Activated effector memory CD4-positive, alpha-beta T cell treated with Interleukin-2 at 50 U/mL for 16 hours (primary cell): ENCODE measurements at regions not wholly inside any gene's neighbourhood (a gene's known extent, or its start where the extent isn't known, plus 50 kb on each side); places are given as distances from the start of the nearest gene placed in this dataset.

Experiments
- DNase-seq: peaks from one replicate; pipeline ENCODE4 v3.0.0-alpha.2; 2020

DNA sequence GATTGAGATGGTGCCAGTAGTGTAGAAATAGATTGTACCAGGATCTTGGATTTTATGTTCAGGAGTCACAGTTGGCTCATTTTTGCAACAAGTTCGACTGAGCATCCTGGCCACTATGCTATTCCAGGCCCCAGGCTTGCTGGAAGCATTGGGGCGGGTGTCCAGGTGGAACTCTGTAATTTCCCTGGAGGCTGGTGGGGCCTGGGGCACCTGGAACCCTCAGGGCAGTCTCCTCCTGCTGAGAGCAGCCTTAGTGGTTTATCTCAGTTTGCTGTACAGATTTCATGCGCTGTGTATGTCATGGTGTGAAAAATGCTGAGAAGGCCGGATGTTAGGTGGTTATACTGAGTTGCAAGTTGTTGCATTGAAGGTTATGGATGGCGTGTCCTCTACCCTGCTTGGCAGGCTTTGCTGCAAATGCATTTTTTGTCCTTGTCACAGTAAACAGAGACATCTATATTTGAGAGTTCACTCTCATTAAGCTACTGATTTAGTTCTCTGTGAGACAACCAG is 135.1 kb upstream of the MYLIP start:
- DNase-seq, result no peak

DNA sequence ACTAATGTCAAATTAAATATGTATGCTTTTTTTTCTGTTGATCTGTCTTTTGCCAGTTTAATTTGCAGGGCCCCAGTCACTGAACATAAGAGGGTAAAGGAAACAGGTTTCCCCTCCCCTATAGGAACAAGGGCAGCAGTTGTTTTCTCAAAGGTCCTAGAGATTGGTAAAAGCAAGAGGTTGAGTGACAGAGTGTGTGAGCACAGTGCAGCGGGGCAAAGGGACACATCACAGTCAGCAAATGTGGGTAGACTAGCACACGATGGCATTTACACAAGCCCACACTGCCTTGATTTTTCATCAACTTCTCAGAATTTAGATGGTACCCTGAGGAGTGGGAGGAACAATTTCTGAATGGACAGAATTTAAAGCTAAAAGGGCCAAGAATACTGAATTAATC is 138.7 kb upstream of the MYLIP start:
- DNase-seq, result no peak

GRCh38 chr6:15989397-15989796 is 139.5 kb upstream of the MYLIP start:
- no peak for DNase-seq

DNA sequence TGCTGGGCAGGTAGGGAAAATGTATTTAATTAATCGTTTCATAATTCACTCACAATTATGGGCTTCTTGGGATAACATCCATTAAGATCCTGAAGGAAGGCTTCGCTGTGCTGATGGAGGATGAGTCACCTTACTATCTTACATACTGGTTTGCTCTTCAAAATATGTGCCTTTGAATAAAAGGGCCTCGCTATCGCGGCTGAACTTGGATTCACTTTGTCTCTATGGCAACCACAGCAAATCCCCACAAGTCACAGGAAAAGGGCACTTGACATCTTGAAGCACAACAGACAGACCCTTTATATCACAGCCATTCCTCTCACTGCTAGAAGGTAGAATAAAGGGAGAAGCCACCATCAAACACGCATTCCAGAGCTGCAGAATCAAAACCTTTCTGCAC is 141.3 kb upstream of the MYLIP start:
- DNase-seq, result no peak

- no peak for DNase-seq
These were observed 142.8 kb upstream of the MYLIP start for GRCh38 chr6:15986027-15986629.

DNA sequence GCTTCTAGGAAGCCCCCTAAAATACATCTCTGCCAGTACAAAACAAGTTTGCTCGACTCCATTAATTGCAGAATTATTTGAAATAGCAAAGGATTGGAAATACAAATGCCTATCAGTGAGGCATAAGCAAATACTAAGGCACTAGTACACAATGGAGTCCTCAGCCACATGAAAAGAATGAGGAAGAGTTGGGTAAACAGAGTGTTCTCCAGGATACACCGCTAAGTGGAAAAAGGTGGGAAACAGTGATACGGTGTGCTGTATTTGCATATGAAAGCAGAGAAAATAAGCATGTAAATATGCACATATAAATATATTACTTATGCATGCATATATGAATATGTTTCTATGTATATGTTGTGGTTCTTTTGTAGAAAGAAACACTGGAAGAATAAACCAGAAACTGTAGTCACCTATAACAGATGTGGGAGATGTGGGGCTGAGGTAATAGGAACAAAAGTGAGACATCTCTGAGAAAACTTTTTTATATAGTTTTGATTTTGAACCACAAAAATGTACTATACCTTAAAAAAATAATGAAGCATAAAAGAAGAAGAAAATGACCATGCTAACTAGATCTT is 143.4 kb upstream of the MYLIP start:
- no peak for DNase-seq

GRCh38 chr6:15981956-15982355 is 146.9 kb upstream of the MYLIP start:
- no peak for DNase-seq

- DNase-seq, result no peak
These were observed 148.1 kb upstream of the MYLIP start for GRCh38 chr6:15980801-15981200.

DNA sequence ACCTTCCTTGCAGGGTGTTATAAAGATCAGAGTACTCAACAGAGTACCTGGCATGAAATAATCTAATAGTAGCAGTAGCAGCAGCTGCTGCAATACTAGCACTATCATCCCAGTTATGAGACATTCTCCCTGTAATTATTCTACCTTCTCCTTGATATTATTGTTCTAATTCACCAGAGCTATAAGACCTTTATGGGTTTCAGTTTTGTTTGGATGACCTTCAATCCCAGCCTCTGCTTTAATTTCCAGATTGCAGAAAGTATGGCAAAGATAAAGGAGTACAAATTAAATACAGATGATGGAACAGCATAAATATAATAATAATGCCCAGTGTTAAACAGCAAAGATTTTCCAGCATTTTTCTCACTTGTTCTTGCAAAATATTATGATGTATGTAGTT is 150.5 kb upstream of the MYLIP start:
- DNase-seq, result no peak

DNA sequence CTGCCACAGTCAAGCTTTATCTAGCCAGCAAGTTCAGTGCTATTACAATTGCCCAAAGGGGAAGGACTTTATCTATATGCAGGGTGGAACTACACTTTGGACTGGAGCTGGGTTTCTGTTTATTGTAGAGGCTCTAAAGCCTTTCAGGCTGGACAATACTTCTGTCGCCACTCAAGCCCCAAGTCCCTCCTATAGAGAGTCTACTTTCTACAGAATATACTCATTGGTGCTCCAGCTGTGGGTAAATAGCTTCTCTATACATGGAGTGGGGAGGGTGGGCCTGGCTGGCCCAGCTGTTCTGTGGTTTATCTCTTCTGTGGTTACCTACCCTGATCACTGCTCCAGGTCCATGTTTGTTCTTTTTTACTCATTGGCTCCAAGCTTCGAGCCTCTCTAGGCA is 151.8 kb upstream of the MYLIP start:
- no peak for DNase-seq

- DNase-seq, result no peak
These were observed 154.1 kb upstream of the MYLIP start for GRCh38 chr6:15974817-15975216.

- no peak for DNase-seq
These were observed 158.4 kb upstream of the MYLIP start for GRCh38 chr6:15970517-15970916.

DNA sequence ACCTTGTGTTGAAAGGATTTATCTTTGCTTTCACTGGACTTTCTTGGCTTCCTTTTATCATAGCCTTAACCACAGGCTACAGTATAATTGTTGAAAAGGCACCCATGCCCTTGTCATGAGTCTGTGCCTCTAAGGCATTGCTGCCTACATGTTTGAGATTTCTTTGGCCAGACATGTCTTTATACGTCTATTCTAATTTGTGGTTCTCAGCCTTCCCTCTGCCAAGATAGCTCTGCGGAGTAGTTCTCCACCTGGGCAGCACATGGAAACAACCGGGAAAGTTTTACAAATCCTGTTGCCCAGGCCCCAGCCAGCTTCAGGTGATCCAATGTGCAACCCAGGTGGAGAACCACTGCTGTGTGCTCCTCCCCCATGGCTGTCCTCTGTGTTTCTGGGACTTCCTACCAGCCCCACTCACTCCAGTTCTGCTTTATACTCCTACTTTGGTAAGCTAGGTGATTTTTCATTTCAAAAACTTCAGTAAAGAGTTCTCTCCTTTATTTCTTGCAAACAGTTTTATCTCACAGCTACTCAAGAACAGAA is 159.6 kb upstream of the MYLIP start:
- DNase-seq, result no peak

DNA sequence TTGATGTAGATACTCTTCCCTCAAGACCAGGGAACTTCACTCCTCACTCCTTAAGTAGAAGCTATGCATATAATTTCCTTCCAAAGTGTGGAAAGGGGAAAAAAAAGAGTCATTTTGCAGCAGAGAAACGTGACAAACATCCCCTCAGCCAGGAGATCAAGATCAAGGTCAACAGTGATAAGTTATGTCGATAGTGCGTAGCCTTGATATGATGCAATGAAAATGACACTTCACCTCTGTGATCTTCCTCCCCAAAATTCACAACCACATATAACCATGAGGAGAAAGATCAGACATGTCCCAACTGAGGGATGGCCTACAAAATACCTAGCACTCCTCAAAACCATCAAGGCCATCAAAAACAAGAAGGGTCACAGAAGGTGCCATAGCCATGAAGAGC is 160.4 kb upstream of the MYLIP start:
- DNase-seq, result no peak

- DNase-seq, result no peak
These were observed 162.8 kb upstream of the MYLIP start for GRCh38 chr6:15966000-15966520.

GRCh38 chr6:15962449-15962764 is 166.5 kb upstream of the MYLIP start:
- DNase-seq, result no peak

GRCh38 chr6:15961635-15962448 is 167.0 kb upstream of the MYLIP start:
- no peak for DNase-seq

DNA sequence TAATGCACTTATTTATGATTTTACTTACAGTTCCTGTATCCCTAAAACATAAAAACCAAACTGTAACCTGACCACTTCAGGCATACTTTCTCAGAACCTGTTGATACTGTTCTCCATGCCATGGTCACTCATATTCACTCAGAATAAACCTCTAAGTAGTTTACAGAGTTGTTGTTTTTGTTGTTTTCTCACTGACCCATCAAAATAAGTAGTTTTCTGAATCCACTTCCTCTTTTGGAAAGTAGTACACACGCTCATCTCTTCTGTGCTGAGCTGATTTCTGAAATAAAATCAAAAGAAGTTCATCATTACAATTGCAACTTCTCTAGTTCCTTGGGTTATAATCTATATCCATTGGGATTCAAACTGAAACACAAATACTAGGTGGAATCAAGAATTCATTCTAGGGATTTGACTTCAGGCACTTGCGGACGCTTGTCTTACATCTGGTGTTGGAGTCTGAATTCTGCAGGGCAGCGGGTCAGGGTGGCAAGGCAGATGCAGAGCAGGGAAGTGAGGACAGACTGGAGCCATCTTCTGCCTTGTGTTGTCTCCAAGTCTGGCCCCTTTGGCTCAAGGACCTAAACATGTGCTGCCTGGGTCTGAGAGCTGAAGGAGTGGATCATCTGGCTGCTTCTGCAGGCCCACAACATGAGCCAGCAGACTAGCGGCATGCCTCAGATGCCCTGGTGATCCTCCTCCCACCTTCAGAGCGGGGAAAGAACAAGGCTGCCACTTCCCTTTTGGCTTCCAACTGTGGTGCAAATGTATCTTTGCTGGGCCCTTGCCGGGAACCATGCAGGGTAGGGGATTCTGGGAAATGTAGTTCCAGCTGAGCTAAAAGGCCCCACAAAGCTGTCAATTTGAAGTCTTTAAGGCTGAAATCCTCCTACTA is 167.9 kb upstream of the MYLIP start:
- DNase-seq, result no peak

DNA sequence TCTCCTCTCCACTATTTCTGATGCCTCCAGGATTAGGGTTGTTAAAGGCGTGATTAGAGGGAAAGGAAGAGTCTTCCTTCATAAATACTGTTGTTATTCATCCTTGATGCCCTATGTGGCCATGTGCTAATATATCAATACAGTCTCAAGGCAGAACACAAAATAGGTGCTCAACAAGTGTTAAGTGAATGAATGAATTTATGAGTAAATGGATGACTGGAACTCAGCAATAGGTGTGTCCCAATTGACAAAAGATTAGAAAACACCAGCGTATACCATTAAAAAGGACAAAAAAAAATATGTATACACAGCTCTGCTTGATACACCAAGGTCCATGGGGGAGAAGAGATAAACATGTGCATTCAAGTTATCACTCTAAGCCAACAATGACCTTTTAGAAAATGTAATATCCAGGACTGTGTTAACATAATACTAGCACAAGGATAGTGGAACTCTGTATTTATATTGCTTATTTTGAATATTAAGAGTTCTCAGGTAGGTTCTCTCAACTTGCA is 171.2 kb upstream of the MYLIP start:
- no peak for DNase-seq

DNA sequence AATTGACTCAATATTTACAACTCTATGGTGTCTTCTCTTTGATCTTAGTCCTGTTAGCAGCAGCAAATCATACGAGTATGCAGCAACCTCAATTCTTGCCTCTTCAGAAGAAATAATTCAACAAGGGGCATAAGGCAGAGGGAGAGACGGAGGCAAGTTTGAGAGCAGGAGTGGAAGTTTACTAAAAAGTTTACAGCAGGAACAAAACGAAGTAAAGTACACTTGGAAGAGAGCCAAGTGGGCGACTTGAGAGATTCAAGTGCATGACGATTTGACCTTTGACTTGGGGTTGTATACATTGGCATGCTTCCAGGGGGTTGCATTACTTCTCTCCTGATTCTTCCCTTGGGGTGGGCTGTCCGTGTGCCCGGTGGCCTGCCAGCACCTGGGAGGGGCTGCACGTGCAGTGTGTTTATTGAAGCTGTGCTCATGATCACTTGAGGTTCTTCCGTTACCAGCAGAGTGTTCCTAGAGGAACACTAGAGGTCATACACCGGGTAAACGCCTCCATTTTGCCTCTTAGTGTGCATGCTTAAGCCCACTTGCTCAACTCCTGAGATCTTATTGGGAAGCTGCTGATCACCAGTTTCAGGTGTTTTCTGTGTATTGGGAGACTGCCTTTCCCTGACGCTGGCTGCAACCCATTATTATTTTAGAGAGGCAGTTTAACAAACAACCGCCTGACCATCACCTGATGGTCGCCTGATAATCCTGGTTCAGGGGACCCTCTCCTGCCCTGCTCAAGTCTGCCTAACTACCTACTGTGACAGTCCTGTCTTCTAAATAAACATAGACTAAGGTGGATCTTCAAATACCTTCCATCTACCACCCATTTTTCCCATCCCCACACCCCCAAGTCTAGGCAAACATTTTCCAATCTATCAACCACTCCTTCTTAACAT is 172.4 kb upstream of the MYLIP start:
- no peak for DNase-seq

- no peak for DNase-seq
These were observed 173.4 kb upstream of the MYLIP start for GRCh38 chr6:15955484-15955883.
